ENCODE measurements at regions not wholly inside any gene's neighbourhood (a gene's known extent, or its start where the extent isn't known, plus 50 kb on each side); places are given as distances from the start of the nearest gene placed in this dataset.
"Not testable (repeated sequence)": the region's sequence is repeated elsewhere in the genome, so short reads cannot be mapped to it uniquely, and the experiment has no call there.

GRCh38 chr2:131818267-131818973 is 290.7 kb downstream of the CCDC74A start:
- H3K27me3 ChIP-seq; H3K4me1 ChIP-seq; intact Hi-C loops (cut with DNase I); H3K4me3 ChIP-seq; H3K9me3 ChIP-seq; H3K27ac ChIP-seq; DNase-seq; H3K36me3 ChIP-seq; ATAC-seq: not testable (repeated sequence)
- 68 to 75% methylated on average over 4 of the region's 4 CpGs for WGBS, 2 donors

GRCh38 chr2:131822237-131822721 is 294.6 kb downstream of the CCDC74A start:
- intact Hi-C loops (cut with DNase I); H3K4me1 ChIP-seq; H3K9me3 ChIP-seq; H3K4me3 ChIP-seq; DNase-seq; H3K27me3 ChIP-seq; H3K27ac ChIP-seq; H3K36me3 ChIP-seq; ATAC-seq: not testable (repeated sequence)
- WGBS, 2 donors: 71 to 82% methylated on average over 2 to 3 of the region's 3 CpGs

GRCh38 chr2:131823058-131823457 is 295.4 kb downstream of the CCDC74A start:
- H3K9me3 ChIP-seq; H3K27ac ChIP-seq; DNase-seq; H3K36me3 ChIP-seq; ATAC-seq; H3K4me3 ChIP-seq; H3K4me1 ChIP-seq; intact Hi-C loops (cut with DNase I); H3K27me3 ChIP-seq: not testable (repeated sequence)
- WGBS, 2 donors: 47 to 92% methylated on average over 2 of the region's 2 CpGs

GRCh38 chr2:131824986-131825385 is 297.3 kb downstream of the CCDC74A start:
- H3K9me3 ChIP-seq; H3K36me3 ChIP-seq; H3K27ac ChIP-seq; H3K27me3 ChIP-seq; intact Hi-C loops (cut with DNase I); H3K4me3 ChIP-seq; DNase-seq; ATAC-seq; H3K4me1 ChIP-seq: not testable (repeated sequence)
- 72 to 83% methylated on average over 2 of the region's 2 CpGs for WGBS, 2 donors

GRCh38 chr2:131827481-131828163 is 299.9 kb downstream of the CCDC74A start:
- WGBS, 2 donors: 92 to 95% methylated on average over 56 of the region's 56 CpGs
- DNase-seq (no peak), ATAC-seq (no peak)
- H3K9me3 ChIP-seq: no peaks in the 10 kb centered on the region
- no peak overlapping the region for H3K4me3 ChIP-seq
- H3K36me3 ChIP-seq: no peaks in the 10 kb centered on the region
- no peak for TF ChIP-seq CTCF (IDR thresholded peaks at IDR 0.05)
- H3K27ac ChIP-seq: no peak overlapping the region
- intact Hi-C loops (cut with DNase I): no loop called here
- peaks cover 0 to 22% (median 8%) of the 10 kb centered on the region in 7 donors for H3K27me3 ChIP-seq
- H3K4me1 ChIP-seq: no peaks in the 10 kb centered on the region

GRCh38 chr2:131828164-131828561 is 300.5 kb downstream of the CCDC74A start:
- no peaks in the 10 kb centered on the region for H3K9me3 ChIP-seq
- no peak overlapping the region for H3K27ac ChIP-seq
- peaks cover 0 to 22% (median 8%) of the 10 kb centered on the region in 7 donors for H3K27me3 ChIP-seq
- DNase-seq (no peak), ATAC-seq (no peak)
- TF ChIP-seq CTCF (IDR thresholded peaks at IDR 0.05): no peak
- intact Hi-C loops (cut with DNase I): no loop called here
- H3K4me3 ChIP-seq: no peak overlapping the region
- H3K36me3 ChIP-seq: no peaks in the 10 kb centered on the region
- no peaks in the 10 kb centered on the region for H3K4me1 ChIP-seq
- WGBS, 2 donors: 90 to 94% methylated on average over 29 to 38 of the region's 38 CpGs

GRCh38 chr2:131828633-131829455 is 301.2 kb downstream of the CCDC74A start:
- ATAC-seq; intact Hi-C loops (cut with DNase I): not testable (repeated sequence)
- H3K27me3 ChIP-seq: peaks cover 0 to 22% (median 8%) of the 10 kb centered on the region in 7 donors

GRCh38 chr2:131829456-131830241 is 302.0 kb downstream of the CCDC74A start:
- ATAC-seq; intact Hi-C loops (cut with DNase I); H3K4me1 ChIP-seq; H3K9me3 ChIP-seq; H3K36me3 ChIP-seq; H3K4me3 ChIP-seq; DNase-seq; H3K27ac ChIP-seq: not testable (repeated sequence)
- H3K27me3 ChIP-seq: peaks cover 0 to 22% (median 8%) of the 10 kb centered on the region in 7 donors
- 12 to 13% methylated on average over 86 to 101 of the region's 101 CpGs for WGBS, 2 donors

More at GRCh38 chr2:131828633-131829455, 301.2 kb downstream of the CCDC74A start:
- H3K4me3 ChIP-seq, H3K9me3 ChIP-seq, H3K36me3 ChIP-seq, DNase-seq, H3K27ac ChIP-seq, H3K4me1 ChIP-seq: not testable (repeated sequence)
- WGBS, 2 donors: 93% methylated on average over 65 to 72 of the region's 72 CpGs
